Right cardiac atrium (tissue), 5 donors: ENCODE measurements at regions not wholly inside any gene's neighbourhood (a gene's known extent, or its start where the extent isn't known, plus 50 kb on each side); places are given as distances from the start of the nearest gene placed in this dataset.

Source experiments
- ATAC-seq, 2 donors: fragments of 200-7000 bp; cut with Tn5 transposase; one replicate each; pipeline versions ENCODE4 v1.8.0 to v1.9.1; 2020; ENCODE audit warnings: moderate library complexity in 2 of 2, mild to moderate bottlenecking in 1 of 2
- DNase-seq, 3 donors: peaks; one replicate each; pipeline ENCODE4 v3.0.0-alpha.2; 2020
- H3K27ac ChIP-seq: one replicate; pipeline ENCODE4 v1.5.1; 2013; ENCODE audit warnings: mild to moderate bottlenecking, low read length, control low read depth, moderate library complexity
- H3K27me3 ChIP-seq: one replicate; pipeline ENCODE4 v1.6.1; 2013; ENCODE audit not compliant: control insufficient read depth, insufficient read depth
- H3K4me1 ChIP-seq: one replicate; pipeline ENCODE4 v1.6.1; 2013; ENCODE audit warnings: low read length; ENCODE audit not compliant: control insufficient read depth, insufficient read depth
- H3K4me3 ChIP-seq: one replicate; pipeline ENCODE4 v1.5.1; 2013; ENCODE audit warnings: low read length, control low read depth
- H3K9me3 ChIP-seq: one replicate; pipeline ENCODE4 v1.6.1; 2013; ENCODE audit warnings: low read length; ENCODE audit not compliant: control insufficient read depth
- WGBS: extraction: QIAGEN DNeasy Blood & Tissue Kit; methylation state at CpG from one replicate; pipeline ENCODE4 v1.1.7; 2013; 5-methylcytosine and 5-hydroxymethylcytosine counted together
- intact Hi-C, 4 donors: fragments of 100-400 bp; cut with DNase I; formaldehyde crosslinking; loops; one replicate each; pipeline versions ENCODE4 v1.11.0 to v1.14.0; 2022 to 2023
- donor health status: healthy with polysubstance abuse.
- donor health status: DM: no; HTN: yes; CAD: no.
- donor health status: DM: no; HTN: no; CAD: no.
- donor health status: DM: no; HTN: yes; CAD: no; lungs with severe emphysema.
- donor health status: DM: yes; HTN: yes; CAD: no.

- no peak for DNase-seq
- H3K9me3 ChIP-seq, result no peaks in the 10 kb centered on the region
- H3K4me1 ChIP-seq, result peaks cover 1% of the 10 kb centered on the region
- no peak for ATAC-seq
- H3K27me3 ChIP-seq, result no peaks in the 10 kb centered on the region
- H3K27ac ChIP-seq, result no peak overlapping the region
- WGBS, result 48% methylated on average over 8 of the region's 8 CpGs
- H3K4me3 ChIP-seq, result no peak overlapping the region
- intact Hi-C loops, result no loop called here
Observed at GRCh38 chr12:76216585-76217472, 131.4 kb downstream of the BBS10 start.

- H3K9me3 ChIP-seq, result no peaks in the 10 kb centered on the region
- no peak for DNase-seq
- no peaks in the 10 kb centered on the region for H3K4me1 ChIP-seq
- intact Hi-C loops, result no loop called here
- H3K27ac ChIP-seq, result no peak overlapping the region
- ATAC-seq, result no peak
- no peak overlapping the region for H3K4me3 ChIP-seq
- no peaks in the 10 kb centered on the region for H3K27me3 ChIP-seq
Observed at GRCh38 chr12:76208129-76208528, 123.6 kb upstream of the NAP1L1 start.

DNA sequence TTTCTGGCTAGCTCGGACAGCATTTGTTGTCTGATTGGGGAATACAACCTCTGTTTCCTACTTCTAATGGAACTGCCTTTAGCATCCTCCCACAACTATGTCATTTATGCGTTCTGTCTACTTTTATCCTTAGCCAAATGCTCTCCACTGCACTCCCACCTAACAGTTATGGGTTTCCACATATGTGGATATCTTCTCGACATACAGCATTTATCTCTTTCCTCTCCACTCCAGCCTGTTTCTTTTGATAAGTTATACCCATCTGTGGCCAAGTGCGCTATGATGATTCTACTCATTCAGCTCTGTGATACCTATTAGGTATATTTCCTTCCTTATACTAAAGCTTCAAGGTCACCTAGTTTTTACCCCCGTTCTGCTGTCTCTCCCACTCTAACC is 122.2 kb upstream of the NAP1L1 start:
- Histone ChIP-seq H3K4me3 (no peak overlapping the region), H3K9me3 (no peaks in the 10 kb centered on the region), H3K4me1 (no peaks in the 10 kb centered on the region), H3K27ac (no peak overlapping the region), H3K27me3 (no peaks in the 10 kb centered on the region)
- 82% methylated on average over 5 of the region's 5 CpGs for WGBS
- intact Hi-C loops, result no loop called here
- ATAC-seq (no peak), DNase-seq (no peak)

- DNase-seq (no peak), ATAC-seq (no peak)
- no peaks in the 10 kb centered on the region for H3K4me1 ChIP-seq
- H3K4me3 ChIP-seq, result no peak overlapping the region
- 26% methylated on average over 1 of the region's 1 CpG for WGBS
- H3K27me3 ChIP-seq, result no peaks in the 10 kb centered on the region
- H3K9me3 ChIP-seq, result no peaks in the 10 kb centered on the region
- intact Hi-C loops, result no loop called here
- H3K27ac ChIP-seq, result no peak overlapping the region
Observed at GRCh38 chr12:76206039-76206676, 121.7 kb upstream of the NAP1L1 start.

GRCh38 chr12:76202621-76203020 is 118.1 kb upstream of the NAP1L1 start:
- H3K4me1 ChIP-seq, result no peaks in the 10 kb centered on the region

DNA sequence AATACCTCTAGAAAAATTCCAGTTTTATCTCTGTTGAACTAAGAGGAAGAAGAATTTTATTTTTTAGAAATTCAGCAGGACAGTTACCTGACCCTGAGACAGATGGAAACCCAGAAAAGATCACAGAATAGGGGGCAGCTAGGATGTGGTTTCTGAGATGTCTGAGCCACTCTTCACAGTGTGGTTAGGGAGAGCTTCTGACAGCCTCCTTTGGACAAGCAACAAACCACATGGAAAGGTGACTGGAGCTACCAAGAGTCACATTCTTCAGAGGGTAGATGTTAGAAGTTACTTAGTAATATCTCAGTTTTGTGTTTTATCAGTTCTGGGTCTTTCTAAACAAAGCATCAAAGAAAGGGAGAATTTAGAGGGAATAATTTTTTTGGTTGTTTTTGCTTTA is 117.3 kb upstream of the NAP1L1 start:
- intact Hi-C loops, result no loop called here
- H3K4me3 ChIP-seq, result no peak overlapping the region
- H3K9me3 ChIP-seq, result peaks cover 2% of the 10 kb centered on the region
- no peaks in the 10 kb centered on the region for H3K27me3 ChIP-seq
- H3K27ac ChIP-seq, result no peak overlapping the region
- no peak for DNase-seq
- ATAC-seq, result no peak
- H3K4me1 ChIP-seq, result no peaks in the 10 kb centered on the region

More at GRCh38 chr12:76202621-76203020, 118.1 kb upstream of the NAP1L1 start:
- DNase-seq, result no peak
- H3K27me3 ChIP-seq, result no peaks in the 10 kb centered on the region
- peaks cover 2% of the 10 kb centered on the region for H3K9me3 ChIP-seq
- ATAC-seq, result no peak
- intact Hi-C loops, result no loop called here
- H3K27ac ChIP-seq, result no peak overlapping the region
- no peak overlapping the region for H3K4me3 ChIP-seq

GRCh38 chr12:76201316-76201715 is 116.8 kb upstream of the NAP1L1 start:
- H3K9me3 ChIP-seq, result peaks cover 2% of the 10 kb centered on the region
- H3K4me1 ChIP-seq, result no peaks in the 10 kb centered on the region
- H3K27ac ChIP-seq, result no peak overlapping the region
- DNase-seq (no peak), ATAC-seq (no peak)
- no peak overlapping the region for H3K4me3 ChIP-seq
- intact Hi-C loops, result no loop called here
- no peaks in the 10 kb centered on the region for H3K27me3 ChIP-seq
- WGBS, result 39% methylated on average over 2 of the region's 2 CpGs

DNA sequence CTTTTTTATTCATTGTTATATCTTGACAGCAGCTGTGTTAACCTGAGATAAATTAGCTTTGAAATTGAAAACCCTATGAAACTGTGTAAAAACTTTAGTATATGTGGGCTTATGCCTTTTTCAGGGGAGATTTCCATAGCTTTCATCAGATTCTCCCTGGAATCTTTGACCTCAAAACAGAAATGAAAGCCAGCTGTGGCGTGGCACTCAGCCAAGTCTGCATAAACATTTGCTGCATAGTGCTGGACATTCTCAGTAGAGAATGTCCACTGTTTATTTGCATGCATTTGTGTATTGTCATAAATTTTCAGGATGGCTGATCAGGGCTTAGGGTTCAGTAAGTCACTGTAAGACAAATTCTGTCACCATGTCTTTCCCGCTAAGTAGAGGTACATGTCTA is 115.3 kb upstream of the NAP1L1 start:
- Histone ChIP-seq H3K27me3 (no peaks in the 10 kb centered on the region), H3K9me3 (peaks cover 2% of the 10 kb centered on the region), H3K4me1 (no peaks in the 10 kb centered on the region), H3K4me3 (no peak overlapping the region), H3K27ac (no peak overlapping the region)
- ATAC-seq, result no peak
- 76% methylated on average over 2 of the region's 2 CpGs for WGBS
- intact Hi-C loops, result no loop called here
- DNase-seq, result no peak

GRCh38 chr12:76198839-76199238 is 114.4 kb upstream of the NAP1L1 start:
- WGBS, result 96% methylated on average over 1 of the region's 1 CpG
- no peak overlapping the region for H3K4me3 ChIP-seq
- no peaks in the 10 kb centered on the region for H3K27me3 ChIP-seq
- no peak for DNase-seq
- no peak overlapping the region for H3K27ac ChIP-seq
- no peak for ATAC-seq
- no peaks in the 10 kb centered on the region for H3K4me1 ChIP-seq
- peaks cover 2% of the 10 kb centered on the region for H3K9me3 ChIP-seq
- intact Hi-C loops, result no loop called here

DNA sequence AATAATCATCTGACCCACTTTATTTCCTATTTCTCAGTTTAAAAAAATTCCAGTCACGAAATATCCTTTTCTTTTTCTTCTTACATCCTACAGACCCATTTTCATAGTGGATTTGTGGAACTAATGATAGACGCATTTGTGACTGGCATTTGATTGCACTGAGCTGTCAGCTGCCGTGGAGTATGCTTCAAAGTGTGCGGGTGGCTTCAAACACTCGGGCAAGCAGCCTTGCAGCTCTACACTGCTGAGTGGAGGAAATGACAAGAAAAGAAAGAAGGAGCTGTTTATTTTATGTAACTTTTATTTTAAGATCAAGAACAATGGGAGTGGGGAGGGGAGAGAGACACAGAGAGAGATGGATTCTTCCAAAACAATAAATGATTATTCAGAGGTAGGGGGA is 112.8 kb upstream of the NAP1L1 start:
- WGBS, result 67% methylated on average over 5 of the region's 5 CpGs
- no peak overlapping the region for H3K27ac ChIP-seq
- intact Hi-C loops, result no loop called here

GRCh38 chr12:76195920-76196319 is 111.4 kb upstream of the NAP1L1 start:
- DNase-seq, result no peak
- Histone ChIP-seq H3K9me3 (peaks cover 2% of the 10 kb centered on the region), H3K27ac (no peak overlapping the region), H3K4me1 (no peaks in the 10 kb centered on the region), H3K4me3 (no peak overlapping the region), H3K27me3 (no peaks in the 10 kb centered on the region)
- intact Hi-C loops, result no loop called here
- WGBS, result 39% methylated on average over 1 of the region's 1 CpG
- no peak for ATAC-seq

More for the DNA sequence above, 112.8 kb upstream of the NAP1L1 start:
- Histone ChIP-seq H3K27me3 (no peaks in the 10 kb centered on the region), H3K9me3 (peaks cover 2% of the 10 kb centered on the region), H3K4me3 (no peak overlapping the region), H3K4me1 (no peaks in the 10 kb centered on the region)
- no peak for ATAC-seq
- DNase-seq, result no peak
